SK-N-SH treated with all-trans-retinoic acid at 6 μM for 48 hours (cell line): ENCODE measurements at regions not wholly inside any gene's neighbourhood (a gene's known extent, or its start where the extent isn't known, plus 50 kb on each side); places are given as distances from the start of the nearest gene placed in this dataset.

ENCODE experiments used
- ATAC-seq: fragments of 200-7000 bp; cut with Tn5 transposase; 3 replicates; pipeline ENCODE4 v1.9.1; 2020; ENCODE audit warnings: mild to moderate bottlenecking, moderate library complexity
- ARNTL ChIP-seq: fragments of 450-650 bp; formaldehyde crosslinking; IDR thresholded peaks from 2 replicates; pipeline ENCODE4 v1.5.0; 2020; ENCODE audit warnings: low read depth, mild to moderate bottlenecking, moderate library complexity, borderline replicate concordance
- BACH2 ChIP-seq: fragments of 250-450 bp; sonication (Bioruptor Pico); IDR thresholded peaks from 2 replicates; pipeline ENCODE4 v1.9.0; 2021; ENCODE audit warnings: mild to moderate bottlenecking, borderline replicate concordance
- CSDC2 ChIP-seq: fragments of 250-450 bp; sonication (Bioruptor Pico); IDR thresholded peaks from 2 replicates; pipeline ENCODE4 v1.5.0; 2020; ENCODE audit warnings: mild to moderate bottlenecking, moderate library complexity
- CSRNP3 ChIP-seq: fragments of 250-450 bp; sonication (Bioruptor Pico); IDR thresholded peaks from 2 replicates; pipeline ENCODE4 v1.5.1; 2021; ENCODE audit warnings: mild to moderate bottlenecking, moderate library complexity
- GLIS3 ChIP-seq: fragments of 250-450 bp; sonication (Bioruptor Pico); IDR thresholded peaks from 2 replicates; pipeline ENCODE4 v1.5.0; 2020; ENCODE audit warnings: mild to moderate bottlenecking, moderate library complexity
- ISL1 ChIP-seq: fragments of 250-450 bp; sonication (Bioruptor Pico); IDR thresholded peaks from 2 replicates; pipeline ENCODE4 v2.1.2; 2022; ENCODE audit warnings: mild to moderate bottlenecking, moderate library complexity
- OSR1 ChIP-seq: fragments of 250-450 bp; sonication (Bioruptor Pico); IDR thresholded peaks from 2 replicates; pipeline ENCODE4 v1.8.0; 2022; ENCODE audit warnings: moderate library complexity, mild to moderate bottlenecking, inconsistent platforms
- PATZ1 ChIP-seq: fragments of 250-450 bp; sonication (Bioruptor Pico); IDR thresholded peaks from 2 replicates; pipeline ENCODE4 v1.8.0; 2020; ENCODE audit warnings: mild to moderate bottlenecking, moderate library complexity, borderline replicate concordance
- POU6F1 ChIP-seq: fragments of 250-450 bp; sonication (Bioruptor Pico); IDR thresholded peaks from 2 replicates; pipeline ENCODE4 v1.8.0; 2021; ENCODE audit warnings: low read depth, mild to moderate bottlenecking, moderate library complexity, borderline replicate concordance
- PPARA ChIP-seq: fragments of 250-450 bp; sonication (Bioruptor Pico); IDR thresholded peaks from 2 replicates; pipeline ENCODE4 v1.5.0; 2020; ENCODE audit warnings: mild to moderate bottlenecking, borderline replicate concordance
- RARB ChIP-seq: fragments of 250-450 bp; sonication (Bioruptor Pico); IDR thresholded peaks from 2 replicates; pipeline ENCODE4 v1.8.0; 2021; ENCODE audit warnings: mild to moderate bottlenecking, moderate library complexity
- SNAI2 ChIP-seq: fragments of 250-450 bp; sonication (Bioruptor Pico); IDR thresholded peaks from 2 replicates; pipeline ENCODE4 v1.5.0; 2020; ENCODE audit warnings: mild to moderate bottlenecking, moderate library complexity
- TCF4 ChIP-seq: fragments of 250-450 bp; sonication (Bioruptor Pico); IDR thresholded peaks from 2 replicates; pipeline ENCODE4 v1.8.0; 2021; ENCODE audit warnings: mild to moderate bottlenecking, moderate library complexity, borderline replicate concordance
- TOX ChIP-seq: fragments of 250-450 bp; sonication (Bioruptor Pico); IDR thresholded peaks from 2 replicates; pipeline ENCODE4 v1.8.0; 2021; ENCODE audit warnings: mild to moderate bottlenecking, moderate library complexity, borderline replicate concordance
- TSHZ2 ChIP-seq: fragments of 250-450 bp; sonication (Bioruptor Pico); IDR thresholded peaks from 2 replicates; pipeline ENCODE4 v1.5.0; 2020; ENCODE audit warnings: mild to moderate bottlenecking, moderate library complexity
- ZC3H10 ChIP-seq: fragments of 250-450 bp; sonication (Bioruptor Pico); IDR thresholded peaks from 2 replicates; pipeline ENCODE4 v1.5.1; 2021; ENCODE audit warnings: mild to moderate bottlenecking, moderate library complexity
- ZFP3 ChIP-seq: fragments of 250-450 bp; sonication (Bioruptor Pico); IDR thresholded peaks from 2 replicates; pipeline ENCODE4 v1.5.0; 2020; ENCODE audit warnings: mild to moderate bottlenecking, moderate library complexity
- ZFP30 ChIP-seq: fragments of 450-650 bp; formaldehyde crosslinking; IDR thresholded peaks from 2 replicates; pipeline ENCODE4 v1.5.0; 2022; ENCODE audit warnings: mild to moderate bottlenecking, moderate library complexity
- ZNF565 ChIP-seq: fragments of 450-650 bp; formaldehyde crosslinking; conservative IDR thresholded peaks from 2 replicates; pipeline ENCODE4 v1.5.0; 2020; ENCODE audit warnings: low read depth, mild to moderate bottlenecking, moderate library complexity
- ZNF70 ChIP-seq: fragments of 450-650 bp; formaldehyde crosslinking; IDR thresholded peaks from 2 replicates; pipeline ENCODE4 v1.5.0; 2020; ENCODE audit warnings: mild to moderate bottlenecking, moderate library complexity
- ZNF8 ChIP-seq: fragments of 450-650 bp; formaldehyde crosslinking; IDR thresholded peaks from 2 replicates; pipeline ENCODE4 v1.5.0; 2020; ENCODE audit warnings: mild to moderate bottlenecking, moderate library complexity

- peak; percentile 86 for ATAC-seq
- TF ChIP-seq TCF4 (CRISPR knock-in tag), result no peak
- no peak for TF ChIP-seq ISL1 (CRISPR knock-in tag)
- TF ChIP-seq ZFP3 (CRISPR knock-in tag), result no peak
- no peak for TF ChIP-seq RARB (CRISPR knock-in tag)
- no peak for TF ChIP-seq OSR1 (CRISPR knock-in tag)
- no peak for TF ChIP-seq ZNF8
- TF ChIP-seq BACH2 (CRISPR knock-in tag), result no peak
- TF ChIP-seq GLIS3 (CRISPR knock-in tag), result no peak
- TF ChIP-seq PATZ1 (CRISPR knock-in tag), result no peak
- TF ChIP-seq TSHZ2 (CRISPR knock-in tag), result no peak
- TF ChIP-seq CSRNP3, result no peak
- no peak for TF ChIP-seq CSDC2 (CRISPR knock-in tag)
- TF ChIP-seq ARNTL (CRISPR knock-in tag), result no peak
- no peak for TF ChIP-seq POU6F1
- TF ChIP-seq ZNF70, result no peak
- no peak for TF ChIP-seq TOX
- TF ChIP-seq PPARA, result no peak
- no peak for TF ChIP-seq SNAI2 (CRISPR knock-in tag)
- TF ChIP-seq ZFP30 (CRISPR knock-in tag), result no peak
- no peak for TF ChIP-seq ZNF565 (CRISPR knock-in tag)
Observed at GRCh38 chr13:40069173-40070044, 413.9 kb downstream of the COG6 start.

GRCh38 chr13:40070357-40070756, 414.9 kb downstream of the COG6 start:
- no peak for ATAC-seq
- no peak for TF ChIP-seq SNAI2 (CRISPR knock-in tag)
- TF ChIP-seq ZFP3 (CRISPR knock-in tag), result no peak
- TF ChIP-seq CSDC2 (CRISPR knock-in tag), result no peak
- TF ChIP-seq ZFP30 (CRISPR knock-in tag), result no peak
- no peak for TF ChIP-seq BACH2 (CRISPR knock-in tag)
- TF ChIP-seq POU6F1, result no peak
- TF ChIP-seq ZC3H10, result no peak
- no peak for TF ChIP-seq ZNF8
- no peak for TF ChIP-seq OSR1 (CRISPR knock-in tag)
- TF ChIP-seq ISL1 (CRISPR knock-in tag), result no peak
- no peak for TF ChIP-seq PPARA
- TF ChIP-seq TCF4 (CRISPR knock-in tag), result no peak
- no peak for TF ChIP-seq ZNF565 (CRISPR knock-in tag)
- no peak for TF ChIP-seq RARB (CRISPR knock-in tag)
- no peak for TF ChIP-seq ZNF70
- no peak for TF ChIP-seq ARNTL (CRISPR knock-in tag)
- no peak for TF ChIP-seq PATZ1 (CRISPR knock-in tag)
- TF ChIP-seq CSRNP3, result no peak
